Loucy (cell line): ENCODE measurements at regions not wholly inside any gene's neighbourhood (a gene's known extent, or its start where the extent isn't known, plus 50 kb on each side); places are given as distances from the start of the nearest gene placed in this dataset.

ENCODE experiments used
- H2AFZ ChIP-seq: fragments of 200-600 bp; sonication (generic); 2 replicates; pipeline ENCODE4 v1.6.0; 2016; ENCODE audit warnings: antibody characterized with exemption, mild to moderate bottlenecking, low read length, moderate library complexity
- H3F3A ChIP-seq: fragments of 200-600 bp; 2 replicates; pipeline ENCODE4 v1.6.0; 2016; ENCODE audit warnings: antibody characterized with exemption, low read depth, mild to moderate bottlenecking
- H3K27me3 ChIP-seq: fragments of 200-600 bp; sonication (generic); 2 replicates; pipeline ENCODE4 v1.6.1; 2014; ENCODE audit warnings: low read length, mild to moderate bottlenecking; ENCODE audit not compliant: insufficient read depth, poor library complexity, severe bottlenecking
- H3K36me3 ChIP-seq: fragments of 200-600 bp; sonication (generic); 2 replicates; pipeline ENCODE4 v1.6.1; 2016; ENCODE audit warnings: low read length; ENCODE audit not compliant: insufficient read depth
- H3K4me1 ChIP-seq: fragments of 200-600 bp; sonication (generic); 2 replicates; pipeline ENCODE4 v1.5.1; 2014; ENCODE audit warnings: low read length, mild to moderate bottlenecking; ENCODE audit not compliant: insufficient read depth, poor library complexity, severe bottlenecking
- H3K4me2 ChIP-seq: fragments of 200-600 bp; sonication (generic); 2 replicates; pipeline ENCODE4 v1.6.0; 2014; ENCODE audit warnings: antibody characterized with exemption, low read length, low read depth, mild to moderate bottlenecking; ENCODE audit not compliant: poor library complexity, severe bottlenecking
- H3K4me3 ChIP-seq: fragments of 200-600 bp; sonication (generic); 2 replicates; pipeline ENCODE4 v1.5.1; 2014; ENCODE audit warnings: low read length, mild to moderate bottlenecking, mixed read lengths; ENCODE audit not compliant: poor library complexity, severe bottlenecking
- H3K79me2 ChIP-seq: fragments of 200-600 bp; sonication (generic); 2 replicates; pipeline ENCODE4 v1.6.1; 2014; ENCODE audit warnings: low read length; ENCODE audit not compliant: insufficient read depth
- H3K9ac ChIP-seq: fragments of 200-600 bp; sonication (generic); 2 replicates; pipeline ENCODE4 v1.6.0; 2014; ENCODE audit warnings: mild to moderate bottlenecking, low read depth, low read length, moderate library complexity; ENCODE audit not compliant: poor library complexity, severe bottlenecking
- H3K9me2 ChIP-seq: fragments of 200-600 bp; sonication (generic); replicated peaks from 2 replicates; pipeline ENCODE4 v1.6.1; 2016; ENCODE audit warnings: low read depth, low read length, mixed read lengths
- H3K9me3 ChIP-seq: fragments of 200-600 bp; sonication (generic); 2 replicates; pipeline ENCODE4 v1.6.1; 2014; ENCODE audit warnings: mild to moderate bottlenecking, antibody characterized with exemption, low read length, low read depth; ENCODE audit not compliant: insufficient read depth
- H4K20me1 ChIP-seq: fragments of 200-600 bp; sonication (generic); 2 replicates; pipeline ENCODE4 v1.6.0; 2014; ENCODE audit warnings: antibody characterized with exemption, low read length, mild to moderate bottlenecking; ENCODE audit not compliant: insufficient read depth, poor library complexity, severe bottlenecking
- EZH2phosphoT487 ChIP-seq: fragments of 200-600 bp; IDR thresholded peaks from 2 replicates; pipeline ENCODE4 v1.6.1; 2018; ENCODE audit warnings: antibody characterized with exemption, mild to moderate bottlenecking, moderate library complexity, borderline replicate concordance
- TF ChIP-seq, protein P1 (sequence below): fragments of 200-600 bp; sonication (generic); conservative IDR thresholded peaks from 2 replicates; pipeline ENCODE4 v1.5.1; 2014; ENCODE audit warnings: mild to moderate bottlenecking, antibody characterized with exemption, low read length

DNA sequence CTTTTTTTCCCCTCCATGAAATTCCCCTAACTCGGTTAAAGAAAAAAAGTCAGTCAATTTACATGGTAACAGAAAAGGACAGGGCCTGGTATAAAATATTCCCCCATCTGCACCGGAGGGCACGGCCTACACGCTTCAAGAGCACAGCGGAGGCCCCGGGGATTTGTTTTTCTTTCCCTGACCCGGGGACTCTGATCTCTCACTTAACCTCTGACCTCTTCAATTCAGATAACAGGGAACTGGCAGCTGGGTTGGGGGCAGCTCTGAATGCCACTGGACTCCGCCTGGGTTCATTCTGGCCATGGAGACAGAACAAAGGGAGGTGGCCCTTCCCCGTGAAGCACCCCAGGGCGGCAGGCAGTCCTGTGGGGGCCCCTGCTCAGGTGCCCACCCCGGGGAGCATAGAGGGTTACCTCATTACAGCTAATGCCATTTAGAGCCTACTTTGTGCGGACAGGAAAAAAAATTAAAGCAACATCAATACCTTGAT lies 257.5 kb downstream of the SHQ1 start:
- H4K20me1 ChIP-seq = no peaks in the 10 kb centered on the region
- H2AFZ ChIP-seq = no peak overlapping the region
- no peaks in the 10 kb centered on the region for H3K27me3 ChIP-seq
- no peaks in the 10 kb centered on the region for H3F3A ChIP-seq
- H3K4me1 ChIP-seq = peaks cover 8% of the 10 kb centered on the region
- H3K36me3 ChIP-seq = no peaks in the 10 kb centered on the region
- no peak overlapping the region for H3K9ac ChIP-seq
- H3K9me2 ChIP-seq = no peaks in the 10 kb centered on the region
- no peaks in the 10 kb centered on the region for H3K9me3 ChIP-seq
- TF ChIP-seq, protein P1, sequence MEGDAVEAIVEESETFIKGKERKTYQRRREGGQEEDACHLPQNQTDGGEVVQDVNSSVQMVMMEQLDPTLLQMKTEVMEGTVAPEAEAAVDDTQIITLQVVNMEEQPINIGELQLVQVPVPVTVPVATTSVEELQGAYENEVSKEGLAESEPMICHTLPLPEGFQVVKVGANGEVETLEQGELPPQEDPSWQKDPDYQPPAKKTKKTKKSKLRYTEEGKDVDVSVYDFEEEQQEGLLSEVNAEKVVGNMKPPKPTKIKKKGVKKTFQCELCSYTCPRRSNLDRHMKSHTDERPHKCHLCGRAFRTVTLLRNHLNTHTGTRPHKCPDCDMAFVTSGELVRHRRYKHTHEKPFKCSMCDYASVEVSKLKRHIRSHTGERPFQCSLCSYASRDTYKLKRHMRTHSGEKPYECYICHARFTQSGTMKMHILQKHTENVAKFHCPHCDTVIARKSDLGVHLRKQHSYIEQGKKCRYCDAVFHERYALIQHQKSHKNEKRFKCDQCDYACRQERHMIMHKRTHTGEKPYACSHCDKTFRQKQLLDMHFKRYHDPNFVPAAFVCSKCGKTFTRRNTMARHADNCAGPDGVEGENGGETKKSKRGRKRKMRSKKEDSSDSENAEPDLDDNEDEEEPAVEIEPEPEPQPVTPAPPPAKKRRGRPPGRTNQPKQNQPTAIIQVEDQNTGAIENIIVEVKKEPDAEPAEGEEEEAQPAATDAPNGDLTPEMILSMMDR = no peak
- TF ChIP-seq EZH2phosphoT487 = no peak
- H3K79me2 ChIP-seq = no peaks in the 10 kb centered on the region
- H3K4me3 ChIP-seq = no peak overlapping the region
- no peak overlapping the region for H3K4me2 ChIP-seq

DNA sequence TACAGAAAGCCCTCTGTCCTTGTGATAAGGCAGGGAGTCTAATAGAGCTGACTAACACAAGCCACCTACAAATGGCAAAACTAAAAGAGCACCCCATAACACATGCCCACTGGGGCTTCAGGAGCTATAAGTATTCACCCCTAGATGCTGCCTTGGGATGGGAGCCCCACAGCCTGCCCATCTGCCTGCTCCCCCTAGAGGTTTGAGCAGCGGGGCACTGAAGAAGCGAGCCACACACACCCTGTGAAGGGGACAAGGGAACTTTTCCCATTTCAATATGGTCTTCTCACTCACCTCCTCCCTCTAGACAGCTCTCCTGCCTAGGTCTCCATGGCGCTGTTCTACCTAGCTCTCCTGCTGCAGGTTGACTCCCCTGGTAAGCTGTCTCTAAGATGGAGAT lies 261.0 kb downstream of the SHQ1 start:
- no peak overlapping the region for H3K4me3 ChIP-seq
- no peaks in the 10 kb centered on the region for H3K9me3 ChIP-seq
- H3K9me2 ChIP-seq = no peaks in the 10 kb centered on the region
- no peak overlapping the region for H3K9ac ChIP-seq
- H3K27me3 ChIP-seq = no peaks in the 10 kb centered on the region
- no peak for TF ChIP-seq EZH2phosphoT487
- TF ChIP-seq, protein P1 = peak; percentile 38; the same call in 1 of the 2 replicates
- no peaks in the 10 kb centered on the region for H3K36me3 ChIP-seq
- no peaks in the 10 kb centered on the region for H3K79me2 ChIP-seq
- H2AFZ ChIP-seq = no peak overlapping the region
- no peak overlapping the region for H3K4me2 ChIP-seq
- H3K4me1 ChIP-seq = no peaks in the 10 kb centered on the region
- no peaks in the 10 kb centered on the region for H4K20me1 ChIP-seq
- H3F3A ChIP-seq = no peaks in the 10 kb centered on the region

DNA sequence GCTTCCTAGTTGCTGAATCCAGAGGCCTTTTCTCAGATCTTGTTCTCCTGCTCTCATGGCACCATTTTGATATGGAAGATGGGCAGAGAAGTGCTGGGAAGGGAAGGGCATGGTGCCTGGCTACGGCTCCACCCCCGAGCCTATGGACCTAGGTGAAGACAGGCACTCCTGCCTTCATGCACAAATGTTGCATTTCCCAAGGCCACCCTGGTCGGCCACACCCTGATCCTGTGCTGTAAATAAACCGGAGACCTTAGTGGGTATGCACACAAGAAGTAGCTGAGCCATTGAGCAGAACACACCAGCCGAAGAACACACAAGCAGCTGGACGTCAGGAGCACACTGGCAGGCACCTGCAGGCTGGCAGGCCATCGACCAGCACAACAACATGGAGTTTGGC lies 261.6 kb downstream of the SHQ1 start:
- no peak overlapping the region for H3K4me3 ChIP-seq
- no peaks in the 10 kb centered on the region for H3K9me3 ChIP-seq
- H3K9ac ChIP-seq = no peak overlapping the region
- no peak overlapping the region for H3K4me2 ChIP-seq
- H3F3A ChIP-seq = no peaks in the 10 kb centered on the region
- no peaks in the 10 kb centered on the region for H3K27me3 ChIP-seq
- H3K9me2 ChIP-seq = no peaks in the 10 kb centered on the region
- no peak overlapping the region for H2AFZ ChIP-seq
- no peaks in the 10 kb centered on the region for H3K4me1 ChIP-seq
- H3K36me3 ChIP-seq = no peaks in the 10 kb centered on the region
- no peaks in the 10 kb centered on the region for H3K79me2 ChIP-seq
- H4K20me1 ChIP-seq = no peaks in the 10 kb centered on the region
- no peak for TF ChIP-seq EZH2phosphoT487
- TF ChIP-seq, protein P1 = no peak
